Cardiac fibroblast (primary cell): ENCODE measurements at regions not wholly inside any gene's neighbourhood (a gene's known extent, or its start where the extent isn't known, plus 50 kb on each side); places are given as distances from the start of the nearest gene placed in this dataset.

Experiments used
- DNase-seq, 2 donors: peaks; one replicate each; pipeline versions ENCODE4 v3.0.0 to v3.0.0-alpha.2; 2010; ENCODE audit warnings: low read depth in 2 of 2
- H3K4me3 ChIP-seq, 2 donors: replicated peaks in 1 of 2; 1 replicate in 1 of 2; 2 replicates in 1 of 2; pipeline ENCODE4 v1.5.1; 2011; ENCODE audit warnings: low read depth in 2 of 2, low read length in 2 of 2, mild to moderate bottlenecking in 2 of 2, moderate library complexity in 1 of 2
- CTCF ChIP-seq: IDR thresholded peaks from one replicate; pipeline ENCODE4 v1.5.1; 2011; ENCODE audit warnings: low read depth, mild to moderate bottlenecking, low read length, inconsistent platforms

- TF ChIP-seq CTCF = no peak
- no peak overlapping the region for H3K4me3 ChIP-seq
- DNase-seq = no peak
These were observed 175.1 kb downstream of the SNX18 start for GRCh38 chr5:54692631-54693030.

GRCh38 chr5:54691656-54692055, 174.1 kb downstream of the SNX18 start:
- no peak for TF ChIP-seq CTCF
- no peak overlapping the region for H3K4me3 ChIP-seq
- DNase-seq = no peak

GRCh38 chr5:54689411-54690251, 172.1 kb downstream of the SNX18 start:
- DNase-seq = peak; percentile 26 to 40
- no peak for TF ChIP-seq CTCF
- H3K4me3 ChIP-seq = no peak overlapping the region

GRCh38 chr5:54680998-54681397, 163.4 kb downstream of the SNX18 start:
- no peak for DNase-seq
- H3K4me3 ChIP-seq = no peak overlapping the region
- TF ChIP-seq CTCF = no peak

- DNase-seq = no peak
- TF ChIP-seq CTCF = no peak
- no peak overlapping the region for H3K4me3 ChIP-seq
These were observed 162.1 kb downstream of the SNX18 start for GRCh38 chr5:54679686-54680085.

- no peak for DNase-seq
- TF ChIP-seq CTCF = no peak
These were observed 161.2 kb downstream of the SNX18 start for GRCh38 chr5:54678737-54679136.

More at GRCh38 chr5:54678737-54679136, 161.2 kb downstream of the SNX18 start:
- H3K4me3 ChIP-seq = no peak overlapping the region
